Neuronal stem cell (in vitro differentiated cells): ENCODE measurements at regions not wholly inside any gene's neighbourhood (a gene's known extent, or its start where the extent isn't known, plus 50 kb on each side); places are given as distances from the start of the nearest gene placed in this dataset.

ENCODE experiments used
- DNase-seq: peaks from one replicate; pipeline ENCODE4 v3.0.0-alpha.2; 2013; ENCODE audit warnings: low spot score
- H2AFZ ChIP-seq: one replicate; pipeline ENCODE4 v1.6.1; 2013; ENCODE audit warnings: mild to moderate bottlenecking, low read length, inconsistent platforms
- H2AK5ac ChIP-seq: 2 replicates; pipeline ENCODE4 v1.6.1; 2013; ENCODE audit warnings: low read depth, mild to moderate bottlenecking, inconsistent platforms, low read length, moderate library complexity, mixed read lengths
- H2BK120ac ChIP-seq: 2 replicates; pipeline ENCODE4 v1.6.1; 2013; ENCODE audit warnings: low read depth, mild to moderate bottlenecking, inconsistent platforms, low read length, moderate library complexity, mixed read lengths
- H2BK12ac ChIP-seq: one replicate; pipeline ENCODE4 v1.6.1; 2013; ENCODE audit warnings: low read length, inconsistent platforms
- H2BK15ac ChIP-seq: 2 replicates; pipeline ENCODE4 v1.6.1; 2013; ENCODE audit warnings: mild to moderate bottlenecking, low read length, inconsistent platforms, mixed read lengths
- H2BK5ac ChIP-seq: one replicate; pipeline ENCODE4 v1.6.1; 2013; ENCODE audit warnings: inconsistent platforms, mild to moderate bottlenecking, low read length, moderate library complexity
- H3K14ac ChIP-seq: one replicate; pipeline ENCODE4 v1.6.1; 2013; ENCODE audit warnings: low read length, inconsistent platforms
- H3K18ac ChIP-seq: 2 replicates; pipeline ENCODE4 v1.6.1; 2013; ENCODE audit warnings: low read length, inconsistent platforms
- H3K23ac ChIP-seq: 2 replicates; pipeline ENCODE4 v1.6.1; 2013; ENCODE audit warnings: low read depth, mild to moderate bottlenecking, mixed read lengths, low read length, inconsistent platforms; ENCODE audit not compliant: poor library complexity
- H3K27ac ChIP-seq: replicated peaks from 3 replicates; pipeline ENCODE4 v1.5.1; 2013; ENCODE audit warnings: low read length, inconsistent platforms
- H3K27me3 ChIP-seq, 3 experiments: 2 replicates each; pipeline ENCODE4 v1.6.1; 2013; ENCODE audit warnings: low read length in 3 of 3, mild to moderate bottlenecking in 2 of 3, inconsistent platforms in 1 of 3, low read depth in 1 of 3, mixed read lengths in 1 of 3, moderate library complexity in 1 of 3; ENCODE audit not compliant: control insufficient read depth in 3 of 3, insufficient read depth in 3 of 3
- H3K36me3 ChIP-seq, 2 donors: replicated peaks in 1 of 2; 2 replicates each; pipeline ENCODE4 v1.6.1; 2013; ENCODE audit warnings: low read length in 2 of 2; ENCODE audit not compliant: control insufficient read depth in 2 of 2, insufficient read depth in 2 of 2
- H3K4ac ChIP-seq: 2 replicates; pipeline ENCODE4 v1.6.1; 2013; ENCODE audit warnings: inconsistent platforms, mild to moderate bottlenecking, low read length, moderate library complexity
- H3K4me1 ChIP-seq, 2 donors: 1 replicate in 1 of 2; 2 replicates in 1 of 2; pipeline ENCODE4 v1.6.1; 2013; ENCODE audit warnings: low read length in 2 of 2, low read depth in 1 of 2; ENCODE audit not compliant: control insufficient read depth in 2 of 2, insufficient read depth in 1 of 2
- H3K4me2 ChIP-seq: one replicate; pipeline ENCODE4 v1.6.1; 2013; ENCODE audit warnings: mild to moderate bottlenecking, low read length, inconsistent platforms; ENCODE audit not compliant: insufficient read depth, poor library complexity, severe bottlenecking
- H3K4me3 ChIP-seq, 2 donors: 2 replicates each; pipeline ENCODE4 v1.5.1; 2013; ENCODE audit warnings: low read length in 2 of 2, mild to moderate bottlenecking in 2 of 2, inconsistent platforms in 1 of 2, moderate library complexity in 1 of 2
- H3K79me1 ChIP-seq: one replicate; pipeline ENCODE4 v1.6.1; 2013; ENCODE audit warnings: low read depth, mild to moderate bottlenecking, inconsistent platforms, low read length, moderate library complexity
- H3K9ac ChIP-seq: one replicate; pipeline ENCODE4 v1.6.1; 2013; ENCODE audit warnings: mild to moderate bottlenecking, low read depth, low read length, inconsistent platforms; ENCODE audit not compliant: poor library complexity
- H3K9me3 ChIP-seq, 2 donors: replicated peaks in 1 of 2; 2 replicates each; pipeline versions ENCODE3 to v1.6.1; 2013; ENCODE audit warnings: low read length in 2 of 2, mild to moderate bottlenecking in 2 of 2, inconsistent platforms in 1 of 2, low read depth in 1 of 2, mixed read lengths in 1 of 2, moderate library complexity in 1 of 2; ENCODE audit not compliant: control insufficient read depth in 2 of 2, insufficient read depth in 1 of 2
- H4K8ac ChIP-seq: one replicate; pipeline ENCODE4 v1.6.1; 2013; ENCODE audit warnings: low read depth, mild to moderate bottlenecking, inconsistent platforms, low read length, moderate library complexity
- H4K91ac ChIP-seq: one replicate; pipeline ENCODE4 v1.6.1; 2013; ENCODE audit warnings: low read length, low read depth, mild to moderate bottlenecking, inconsistent platforms; ENCODE audit not compliant: poor library complexity
- WGBS, 2 donors: extraction: QIAGEN DNeasy Blood & Tissue Kit; methylation state at CpG; one replicate each; pipeline ENCODE4 v1.1.7; 2013; ENCODE audit warnings: missing lambda C conversion rate in 2 of 2, mixed read lengths in 1 of 2; ENCODE audit not compliant: insufficient read length in 2 of 2, insufficient replicate concordance in 1 of 2; ENCODE audit errors: extremely low coverage in 2 of 2; 5-methylcytosine and 5-hydroxymethylcytosine counted together

DNA sequence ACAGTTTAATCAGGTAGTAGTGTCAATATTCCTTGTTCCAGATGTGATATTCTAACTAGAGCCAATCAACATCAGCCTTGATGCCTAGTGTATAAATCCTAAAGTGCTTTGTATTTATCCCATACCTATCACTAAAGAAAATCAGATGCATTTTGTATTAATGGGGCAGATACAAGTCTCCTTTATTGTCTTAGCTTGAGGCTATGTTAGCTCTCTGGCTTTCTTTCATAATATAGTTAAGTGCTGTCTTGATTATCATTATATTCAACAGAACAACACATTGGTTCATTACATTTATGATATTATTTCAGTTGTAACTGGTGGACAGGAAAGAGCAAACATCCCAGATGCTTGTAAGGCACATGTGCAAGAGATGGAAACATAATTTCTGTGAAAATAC is 338.8 kb downstream of the PLA2G4A start:
- H3K4me1 ChIP-seq, result no peaks in the 10 kb centered on the region
- no peak overlapping the region for H2BK120ac ChIP-seq
- H3K23ac ChIP-seq, result no peak overlapping the region
- no peak overlapping the region for H3K4me3 ChIP-seq
- H2BK15ac ChIP-seq, result no peak overlapping the region
- H3K4me2 ChIP-seq, result no peak overlapping the region
- no peak overlapping the region for H2BK12ac ChIP-seq
- no peak overlapping the region for H3K9ac ChIP-seq
- H3K14ac ChIP-seq, result no peak overlapping the region
- H3K36me3 ChIP-seq, result no peaks in the 10 kb centered on the region
- no peak overlapping the region for H3K4ac ChIP-seq
- no peak overlapping the region for H3K18ac ChIP-seq
- H2AFZ ChIP-seq, result no peak overlapping the region
- no peak overlapping the region for H3K27ac ChIP-seq
- DNase-seq, result no peak
- no peak overlapping the region for H2BK5ac ChIP-seq
- H4K91ac ChIP-seq, result no peak overlapping the region
- no peaks in the 10 kb centered on the region for H3K27me3 ChIP-seq
- no peaks in the 10 kb centered on the region for H3K9me3 ChIP-seq
- H4K8ac ChIP-seq, result no peak overlapping the region
- H3K79me1 ChIP-seq, result no peaks in the 10 kb centered on the region
- no peak overlapping the region for H2AK5ac ChIP-seq

- no peak overlapping the region for H3K9ac ChIP-seq
- H2BK12ac ChIP-seq, result no peak overlapping the region
- H2BK120ac ChIP-seq, result no peak overlapping the region
- H3K4me1 ChIP-seq, result no peaks in the 10 kb centered on the region
- H3K23ac ChIP-seq, result no peak overlapping the region
- H3K4me3 ChIP-seq, result no peak overlapping the region
- WGBS, 2 donors, result no CpG with 5 or more reads among the region's 2 CpGs
- no peak overlapping the region for H4K91ac ChIP-seq
- H3K27me3 ChIP-seq, result no peaks in the 10 kb centered on the region
- DNase-seq, result no peak
- no peaks in the 10 kb centered on the region for H3K79me1 ChIP-seq
- no peak overlapping the region for H3K14ac ChIP-seq
- H3K9me3 ChIP-seq, result no peaks in the 10 kb centered on the region
- no peak overlapping the region for H2AK5ac ChIP-seq
- H3K18ac ChIP-seq, result no peak overlapping the region
- H3K36me3 ChIP-seq, result no peaks in the 10 kb centered on the region
- no peak overlapping the region for H3K4ac ChIP-seq
- no peak overlapping the region for H2BK15ac ChIP-seq
- no peak overlapping the region for H2AFZ ChIP-seq
- no peak overlapping the region for H4K8ac ChIP-seq
- no peak overlapping the region for H2BK5ac ChIP-seq
- H3K27ac ChIP-seq, result no peak overlapping the region
- no peak overlapping the region for H3K4me2 ChIP-seq
Measured at GRCh38 chr1:187168297-187168696, 339.5 kb downstream of the PLA2G4A start.

- Histone ChIP-seq H3K27ac (no peak overlapping the region), H3K18ac (no peak overlapping the region), H4K91ac (no peak overlapping the region)
Measured at GRCh38 chr1:187185389-187185788, 356.6 kb downstream of the PLA2G4A start.

GRCh38 chr1:187197685-187198084 is 368.9 kb downstream of the PLA2G4A start:
- Histone ChIP-seq H2AK5ac (no peak overlapping the region), H3K14ac (no peak overlapping the region), H2BK5ac (no peak overlapping the region), H3K4ac (no peak overlapping the region), H3K4me3 (no peak overlapping the region), H3K27me3 (no peaks in the 10 kb centered on the region), H4K91ac (no peak overlapping the region), H2BK12ac (no peak overlapping the region), H3K27ac (no peak overlapping the region), H3K9me3 (no peaks in the 10 kb centered on the region), H2BK15ac (no peak overlapping the region), H3K79me1 (no peaks in the 10 kb centered on the region), H3K18ac (no peak overlapping the region), H3K36me3 (no peaks in the 10 kb centered on the region), H3K4me2 (no peak overlapping the region), H3K4me1 (no peaks in the 10 kb centered on the region), H2BK120ac (no peak overlapping the region), H4K8ac (no peak overlapping the region), H3K23ac (no peak overlapping the region), H3K9ac (no peak overlapping the region), H2AFZ (no peak overlapping the region)
- no peak for DNase-seq

More at GRCh38 chr1:187185389-187185788, 356.6 kb downstream of the PLA2G4A start:
- no peaks in the 10 kb centered on the region for H3K9me3 ChIP-seq
- no peak overlapping the region for H2BK5ac ChIP-seq
- no peak overlapping the region for H3K4ac ChIP-seq
- H2BK12ac ChIP-seq, result no peak overlapping the region
- no peaks in the 10 kb centered on the region for H3K36me3 ChIP-seq
- H3K4me2 ChIP-seq, result no peak overlapping the region
- no peaks in the 10 kb centered on the region for H3K79me1 ChIP-seq
- no peaks in the 10 kb centered on the region for H3K27me3 ChIP-seq
- H4K8ac ChIP-seq, result no peak overlapping the region
- no peak overlapping the region for H3K23ac ChIP-seq
- H2BK120ac ChIP-seq, result no peak overlapping the region
- H3K4me3 ChIP-seq, result no peak overlapping the region
- no peak overlapping the region for H2AK5ac ChIP-seq
- no peaks in the 10 kb centered on the region for H3K4me1 ChIP-seq
- H2AFZ ChIP-seq, result no peak overlapping the region
- H3K9ac ChIP-seq, result no peak overlapping the region
- WGBS, 2 donors, result no CpG with 5 or more reads among the region's 2 CpGs
- H3K14ac ChIP-seq, result no peak overlapping the region
- no peak for DNase-seq
- H2BK15ac ChIP-seq, result no peak overlapping the region
